IMR-90 (cell line): ENCODE measurements at regions not wholly inside any gene's neighbourhood (a gene's known extent, or its start where the extent isn't known, plus 50 kb on each side); places are given as distances from the start of the nearest gene placed in this dataset.

Source experiments
- ATAC-seq: fragments of 200-7000 bp; cut with Tn5 transposase; 2 replicates; pipeline ENCODE4 v1.9.1; 2020; ENCODE audit warnings: low read depth, mild to moderate bottlenecking, moderate library complexity
- BruUV-seq: library from RNA; stranded (reverse); fragments of 400-500 nt; replicated peaks from 2 replicates; lab custom pipeline; 2021; lab: Mats Ljungman, UMichigan
- CTCF ChIA-PET: fragments of 300-600 bp; formaldehyde crosslinking; extraction: SDS; loops from one replicate; lab custom pipeline; 2021; ENCODE audit warnings: antibody characterized with exemption; lab: Yijun Ruan, JAX
- POLR2A ChIA-PET: fragments of 300-600 bp; sonication (Branson Sonifier 250); formaldehyde crosslinking; loops from one replicate; lab custom pipeline; 2022; ENCODE audit warnings: antibody characterized with exemption; ENCODE audit not compliant: unreplicated experiment; lab: Charles Lee
- DNase-seq: peaks from one replicate; pipeline ENCODE4 v3.0.0; 2013
- H2AFZ ChIP-seq: replicated peaks from 2 replicates; pipeline ENCODE3; 2013; ENCODE audit warnings: low read length, mild to moderate bottlenecking; ENCODE audit not compliant: poor library complexity
- H2AK5ac ChIP-seq: 2 replicates; pipeline ENCODE4 v1.6.1; 2013; ENCODE audit warnings: low read depth, low read length, inconsistent platforms
- H2AK9ac ChIP-seq: replicated peaks from 2 replicates; pipeline ENCODE3; 2013; ENCODE audit warnings: mild to moderate bottlenecking, low read depth, low read length, moderate library complexity; ENCODE audit not compliant: poor library complexity
- H2BK120ac ChIP-seq: 2 replicates; pipeline ENCODE4 v1.6.1; 2013; ENCODE audit warnings: low read depth, low read length, inconsistent platforms
- H2BK15ac ChIP-seq: 3 replicates; pipeline ENCODE4 v1.6.1; 2013; ENCODE audit warnings: low read depth, low read length, inconsistent platforms
- H2BK20ac ChIP-seq: 2 replicates; pipeline ENCODE4 v1.6.1; 2013; ENCODE audit warnings: low read depth, mild to moderate bottlenecking, inconsistent platforms, low read length, moderate library complexity
- H2BK5ac ChIP-seq: 2 replicates; pipeline ENCODE4 v1.6.1; 2013; ENCODE audit warnings: mild to moderate bottlenecking, low read depth, low read length, inconsistent platforms; ENCODE audit not compliant: poor library complexity, severe bottlenecking
- H3K14ac ChIP-seq: replicated peaks from 2 replicates; pipeline ENCODE4 v1.6.1; 2013; ENCODE audit warnings: low read depth, low read length, inconsistent platforms
- H3K18ac ChIP-seq: 2 replicates; pipeline ENCODE4 v1.6.1; 2013; ENCODE audit warnings: low read depth, low read length, control low read depth
- H3K23ac ChIP-seq: 2 replicates; pipeline ENCODE4 v1.6.1; 2013; ENCODE audit warnings: low read depth, low read length, inconsistent platforms
- H3K27ac ChIP-seq: 2 replicates; pipeline ENCODE4 v1.5.1; 2013; ENCODE audit warnings: mild to moderate bottlenecking, control low read depth, low read length; ENCODE audit not compliant: insufficient read depth
- H3K27me3 ChIP-seq: 2 replicates; pipeline ENCODE4 v1.6.1; 2013; ENCODE audit warnings: low read length; ENCODE audit not compliant: control insufficient read depth, insufficient read depth
- H3K36me3 ChIP-seq: 2 replicates; pipeline ENCODE4 v1.6.1; 2013; ENCODE audit warnings: low read length, mixed read lengths; ENCODE audit not compliant: control insufficient read depth, insufficient read depth
- H3K4ac ChIP-seq: 2 replicates; pipeline ENCODE4 v1.6.1; 2013; ENCODE audit warnings: low read depth, low read length, inconsistent platforms
- H3K4me1 ChIP-seq: 2 replicates; pipeline ENCODE4 v1.6.1; 2013; ENCODE audit warnings: low read length, mixed read lengths; ENCODE audit not compliant: control insufficient read depth, insufficient read depth
- H3K4me2 ChIP-seq: 2 replicates; pipeline ENCODE4 v1.6.1; 2013; ENCODE audit warnings: low read depth, mild to moderate bottlenecking, control low read depth, low read length, moderate library complexity
- H3K4me3 ChIP-seq: 2 replicates; pipeline ENCODE4 v1.5.1; 2013; ENCODE audit warnings: low read depth, mild to moderate bottlenecking, control low read depth, low read length, moderate library complexity; ENCODE audit not compliant: insufficient read depth
- H3K56ac ChIP-seq: 2 replicates; pipeline ENCODE4 v1.6.1; 2013; ENCODE audit warnings: low read length, inconsistent platforms; ENCODE audit not compliant: insufficient read depth; ENCODE audit errors: extremely low read depth
- H3K79me1 ChIP-seq, 2 experiments: 2 replicates each; pipeline ENCODE4 v1.6.1; 2013; ENCODE audit warnings: low read length in 2 of 2, inconsistent platforms in 1 of 2, low read depth in 1 of 2
- H3K9ac ChIP-seq: 2 replicates; pipeline ENCODE4 v1.6.1; 2013; ENCODE audit warnings: low read depth, low read length, control low read depth
- H3K9me1 ChIP-seq: 2 replicates; pipeline ENCODE4 v1.6.1; 2013; ENCODE audit warnings: low read length, inconsistent platforms; ENCODE audit not compliant: insufficient read depth
- H3K9me3 ChIP-seq: 2 replicates; pipeline ENCODE4 v1.6.1; 2013; ENCODE audit warnings: low read length; ENCODE audit not compliant: control insufficient read depth, insufficient read depth
- H4K20me1 ChIP-seq: 2 replicates; pipeline ENCODE4 v1.6.1; 2013; ENCODE audit warnings: low read length, inconsistent platforms; ENCODE audit not compliant: insufficient read depth
- H4K5ac ChIP-seq: 2 replicates; pipeline ENCODE4 v1.6.1; 2013; ENCODE audit warnings: mild to moderate bottlenecking, low read depth, low read length, control low read depth
- H4K8ac ChIP-seq, 2 experiments: 2 replicates each; pipeline ENCODE4 v1.6.1; 2013; ENCODE audit warnings: low read depth in 2 of 2, low read length in 2 of 2, control low read depth in 1 of 2, inconsistent platforms in 1 of 2
- H4K91ac ChIP-seq: 2 replicates; pipeline ENCODE4 v1.6.1; 2013; ENCODE audit warnings: low read depth, low read length, inconsistent platforms; ENCODE audit not compliant: insufficient read depth
- BHLHE40 ChIP-seq: fragments of 150-350 bp; IDR thresholded peaks from 2 replicates; pipeline ENCODE4 v1.6.1; 2016; ENCODE audit warnings: mild to moderate bottlenecking, low read depth, low read length
- CEBPB ChIP-seq: IDR thresholded peaks from 2 replicates; pipeline ENCODE4 v1.6.1; 2012; ENCODE audit warnings: low read depth, low read length, improper control_type of control experiment
- CHD1 ChIP-seq: IDR thresholded peaks from 2 replicates; pipeline ENCODE4 v1.6.1; 2012; ENCODE audit warnings: low read depth, low read length, improper control_type of control experiment
- CTCF ChIP-seq: conservative IDR thresholded peaks from 2 replicates; pipeline ENCODE4 v1.5.1; 2012; ENCODE audit warnings: mild to moderate bottlenecking, low read depth, low read length, improper control_type of control experiment
- ELK1 ChIP-seq: fragments of 150-350 bp; IDR thresholded peaks from 2 replicates; pipeline ENCODE4 v1.6.1; 2016; ENCODE audit warnings: low read depth, mild to moderate bottlenecking, low read length, moderate library complexity, borderline replicate concordance
- FOS ChIP-seq: fragments of 150-350 bp; IDR thresholded peaks from 2 replicates; pipeline ENCODE4 v1.6.1; 2016; ENCODE audit warnings: low read depth, low read length
- MAFK ChIP-seq: IDR thresholded peaks from 2 replicates; pipeline ENCODE4 v1.6.1; 2012; ENCODE audit warnings: low read depth, low read length, improper control_type of control experiment
- MAZ ChIP-seq: IDR thresholded peaks from 2 replicates; pipeline ENCODE4 v1.6.1; 2012; ENCODE audit warnings: low read depth, mild to moderate bottlenecking, low read length, improper control_type of control experiment, moderate library complexity, borderline replicate concordance
- MXI1 ChIP-seq: IDR thresholded peaks from 2 replicates; pipeline ENCODE4 v1.6.1; 2012; ENCODE audit warnings: low read depth, mild to moderate bottlenecking, low read length, moderate library complexity, borderline replicate concordance
- NFE2L2 ChIP-seq: fragments of 150-350 bp; IDR thresholded peaks from 2 replicates; pipeline ENCODE4 v1.6.1; 2016; ENCODE audit warnings: low read depth, mild to moderate bottlenecking, low read length
- POLR2A ChIP-seq: IDR thresholded peaks from 2 replicates; pipeline ENCODE4 v1.6.1; 2012; ENCODE audit warnings: mild to moderate bottlenecking, low read depth, low read length
- RAD21 ChIP-seq: IDR thresholded peaks from 2 replicates; pipeline ENCODE4 v1.6.1; 2012; ENCODE audit warnings: low read length, improper control_type of control experiment
- RCOR1 ChIP-seq: IDR thresholded peaks from 2 replicates; pipeline ENCODE4 v1.6.1; 2012; ENCODE audit warnings: mild to moderate bottlenecking, low read length, improper control_type of control experiment; ENCODE audit not compliant: insufficient replicate concordance
- RFX5 ChIP-seq: IDR thresholded peaks from 2 replicates; pipeline ENCODE4 v1.8.0; 2012; ENCODE audit warnings: low read depth, mild to moderate bottlenecking, low read length, moderate library complexity
- SMC3 ChIP-seq: fragments of 150-350 bp; IDR thresholded peaks from 2 replicates; pipeline ENCODE4 v1.6.1; 2016; ENCODE audit warnings: low read depth, mild to moderate bottlenecking, antibody characterized with exemption, low read length, moderate library complexity
- USF2 ChIP-seq: fragments of 150-350 bp; IDR thresholded peaks from 2 replicates; pipeline ENCODE4 v1.6.1; 2017; ENCODE audit warnings: mild to moderate bottlenecking, antibody characterized with exemption, low read length, low read depth
- WGBS, 2 experiments: methylation state at CpG; one replicate each; pipeline versions ENCODE4 v1.1.5 to v1.1.7; 2013; ENCODE audit warnings: missing lambda C conversion rate in 2 of 2; ENCODE audit not compliant: insufficient read length in 1 of 2; ENCODE audit errors: extremely low coverage in 2 of 2; 5-methylcytosine and 5-hydroxymethylcytosine counted together
- dilution Hi-C: fragments of 300-500 bp; cut with HindIII; formaldehyde crosslinking; loops from one replicate; pipeline ENCODE4 v1.14.3; 2018; ENCODE audit warnings: low sequenced_read_pairs; ENCODE audit not compliant: unreplicated experiment
- in situ Hi-C: fragments of 300-500 bp; cut with MboI; formaldehyde crosslinking; loops from 3 replicates; pipeline ENCODE4 v1.14.3; 2019; ENCODE audit warnings: low sequenced_read_pairs, inconsistent platforms, mixed read lengths
- intact Hi-C: fragments of 100-400 bp; cut with micrococcal nuclease; formaldehyde crosslinking; loops from 2 replicates; pipeline ENCODE4 v1.10.0; 2022

- H2AFZ ChIP-seq, result no peak overlapping the region
- H2BK15ac ChIP-seq, result no peak overlapping the region
- H3K14ac ChIP-seq, result no peak overlapping the region
- BruUV-seq, result no TSS peak
- H3K18ac ChIP-seq, result no peak overlapping the region
- H2BK20ac ChIP-seq, result no peak overlapping the region
- no peak overlapping the region for H3K23ac ChIP-seq
- ChIA-PET CTCF (no interaction called here), POLR2A (no interaction called here)
- H3K9me1 ChIP-seq, result no peaks in the 10 kb centered on the region
- in situ Hi-C loops (no loop called here), dilution Hi-C loops (no loop called here), intact Hi-C loops (no loop called here)
- H3K79me1 ChIP-seq, result no peaks in the 10 kb centered on the region
- H4K8ac ChIP-seq, result no peak overlapping the region
- DNase-seq (no peak), ATAC-seq (no peak)
- H3K4ac ChIP-seq, result no peak overlapping the region
- no peak overlapping the region for H2AK9ac ChIP-seq
- H3K9ac ChIP-seq, result no peak overlapping the region
- no peak overlapping the region for H2BK120ac ChIP-seq
- H3K9me3 ChIP-seq, result no peaks in the 10 kb centered on the region
- H3K27me3 ChIP-seq, result no peaks in the 10 kb centered on the region
- no peaks in the 10 kb centered on the region for H4K20me1 ChIP-seq
- no peak overlapping the region for H4K5ac ChIP-seq
- H2BK5ac ChIP-seq, result no peak overlapping the region
- H4K91ac ChIP-seq, result no peak overlapping the region
- no peak for TF ChIP-seq POLR2A
- no peak for TF ChIP-seq BHLHE40
- TF ChIP-seq ELK1, result no peak
- TF ChIP-seq FOS, result no peak
- TF ChIP-seq RAD21, result no peak
- no peak for TF ChIP-seq CHD1
- no peak for TF ChIP-seq CEBPB
- TF ChIP-seq MAZ, result no peak
- no peak for TF ChIP-seq CTCF
- TF ChIP-seq USF2, result no peak
- no peak for TF ChIP-seq RFX5
- TF ChIP-seq SMC3, result no peak
- TF ChIP-seq MXI1, result no peak
- TF ChIP-seq RCOR1, result no peak
- TF ChIP-seq NFE2L2, result no peak
- no peak for TF ChIP-seq MAFK
- H3K56ac ChIP-seq, result no peak overlapping the region
- H3K4me3 ChIP-seq, result no peak overlapping the region
- no peaks in the 10 kb centered on the region for H3K36me3 ChIP-seq
- 100% methylated on average over 1 of the region's 6 CpGs; no CpG with 5 or more reads in 1 of the 2 experiments for WGBS, 2 experiments
- no peak overlapping the region for H3K4me2 ChIP-seq
- H3K4me1 ChIP-seq, result no peaks in the 10 kb centered on the region
- no peak overlapping the region for H2AK5ac ChIP-seq
- H3K27ac ChIP-seq, result no peak overlapping the region
Observed at GRCh38 chr4:89595125-89595789, 241.7 kb downstream of the SNCA start.
